ENCODE measurements at regions not wholly inside any gene's neighbourhood (a gene's known extent, or its start where the extent isn't known, plus 50 kb on each side); places are given as distances from the start of the nearest gene placed in this dataset.
"Not testable (repeated sequence)": the region's sequence is repeated elsewhere in the genome, so short reads cannot be mapped to it uniquely, and the experiment has no call there.

- Mint-ChIP-seq H3K27ac (no peak overlapping the region), H3K27me3 (peaks cover 9% of the 10 kb centered on the region), H3K4me1 (no peaks in the 10 kb centered on the region), H3K36me3 (ENCODE audit: low read depth) (no peaks in the 10 kb centered on the region), H3K9me3 (no peaks in the 10 kb centered on the region), H3K4me3 (no peak overlapping the region)
- ChIA-PET CTCF (no interaction called here), POLR2A (no interaction called here)
- DNase-seq (no peak), ATAC-seq (ENCODE audit: low read depth) (no peak)
- intact Hi-C loops (cut with micrococcal nuclease) = no loop called here
- TF ChIP-seq, protein P1, sequence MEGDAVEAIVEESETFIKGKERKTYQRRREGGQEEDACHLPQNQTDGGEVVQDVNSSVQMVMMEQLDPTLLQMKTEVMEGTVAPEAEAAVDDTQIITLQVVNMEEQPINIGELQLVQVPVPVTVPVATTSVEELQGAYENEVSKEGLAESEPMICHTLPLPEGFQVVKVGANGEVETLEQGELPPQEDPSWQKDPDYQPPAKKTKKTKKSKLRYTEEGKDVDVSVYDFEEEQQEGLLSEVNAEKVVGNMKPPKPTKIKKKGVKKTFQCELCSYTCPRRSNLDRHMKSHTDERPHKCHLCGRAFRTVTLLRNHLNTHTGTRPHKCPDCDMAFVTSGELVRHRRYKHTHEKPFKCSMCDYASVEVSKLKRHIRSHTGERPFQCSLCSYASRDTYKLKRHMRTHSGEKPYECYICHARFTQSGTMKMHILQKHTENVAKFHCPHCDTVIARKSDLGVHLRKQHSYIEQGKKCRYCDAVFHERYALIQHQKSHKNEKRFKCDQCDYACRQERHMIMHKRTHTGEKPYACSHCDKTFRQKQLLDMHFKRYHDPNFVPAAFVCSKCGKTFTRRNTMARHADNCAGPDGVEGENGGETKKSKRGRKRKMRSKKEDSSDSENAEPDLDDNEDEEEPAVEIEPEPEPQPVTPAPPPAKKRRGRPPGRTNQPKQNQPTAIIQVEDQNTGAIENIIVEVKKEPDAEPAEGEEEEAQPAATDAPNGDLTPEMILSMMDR (IDR thresholded peaks at IDR 0.05) = no peak
Observed at GRCh38 chr7:155236386-155236785, 61.3 kb upstream of the INSIG1 start.

DNA sequence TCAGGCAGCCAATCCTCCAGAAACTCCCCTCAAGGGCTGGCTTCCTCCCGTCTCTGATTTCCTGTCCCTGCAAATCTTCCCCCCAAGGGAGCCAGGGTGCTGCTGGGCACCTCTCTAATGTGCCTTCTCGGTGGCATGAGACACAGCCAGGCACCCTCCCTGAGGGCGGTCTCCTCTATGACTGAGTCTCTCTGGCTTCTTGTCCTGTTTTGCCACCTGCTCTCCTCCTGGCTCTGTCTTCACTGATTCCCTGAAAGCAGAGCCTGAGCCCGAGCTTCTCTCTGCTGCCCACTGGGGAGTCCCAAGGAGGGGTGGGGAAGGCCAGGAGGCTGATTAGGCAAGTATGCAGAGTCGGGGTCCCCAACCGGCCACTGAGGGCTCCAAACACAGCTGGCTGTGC, 60.4 kb upstream of the INSIG1 start:
- no peak overlapping the region for H3K27ac Mint-ChIP-seq
- ChIA-PET CTCF (no interaction called here), POLR2A (no interaction called here)

DNA sequence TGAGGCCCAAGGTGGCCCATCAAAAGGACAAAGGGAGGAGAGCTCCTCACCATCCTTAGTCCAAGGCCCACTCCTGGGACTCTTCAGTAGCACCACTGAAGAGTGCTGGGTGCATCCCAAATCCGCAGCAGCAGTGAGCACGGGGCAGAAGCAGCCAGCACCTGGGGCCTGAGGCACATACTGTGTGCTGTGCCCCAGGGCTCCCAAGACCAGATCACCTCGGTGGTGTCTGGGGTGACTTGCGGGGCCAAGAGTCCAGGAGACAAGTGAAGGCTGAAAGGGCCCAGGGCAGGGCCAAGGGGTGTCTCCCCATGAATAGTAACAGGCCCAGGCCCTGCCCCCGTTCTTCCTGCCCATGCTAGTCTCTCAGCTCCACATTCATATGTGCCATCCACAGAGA, 59.9 kb upstream of the INSIG1 start:
- H3K4me1 Mint-ChIP-seq = no peaks in the 10 kb centered on the region
- intact Hi-C loops (cut with micrococcal nuclease) = no loop called here
- no peaks in the 10 kb centered on the region for H3K36me3 Mint-ChIP-seq (ENCODE audit: low read depth)
- TF ChIP-seq, protein P1 (IDR thresholded peaks at IDR 0.05) = no peak
- ATAC-seq (ENCODE audit: low read depth) (no peak), DNase-seq (no peak)
- no peak overlapping the region for H3K4me3 Mint-ChIP-seq
- ChIA-PET CTCF (no interaction called here), POLR2A (no interaction called here)
- peaks cover 16% of the 10 kb centered on the region for H3K27me3 Mint-ChIP-seq
- no peaks in the 10 kb centered on the region for H3K9me3 Mint-ChIP-seq
- no peak overlapping the region for H3K27ac Mint-ChIP-seq

More for the DNA sequence above, 60.4 kb upstream of the INSIG1 start:
- no peak overlapping the region for H3K4me3 Mint-ChIP-seq
- H3K9me3 Mint-ChIP-seq = no peaks in the 10 kb centered on the region
- TF ChIP-seq, protein P1 (IDR thresholded peaks at IDR 0.05) = no peak
- intact Hi-C loops (cut with micrococcal nuclease) = no loop called here
- DNase-seq (no peak), ATAC-seq (ENCODE audit: low read depth) (no peak)
- no peaks in the 10 kb centered on the region for H3K4me1 Mint-ChIP-seq
- H3K27me3 Mint-ChIP-seq = peaks cover 14% of the 10 kb centered on the region
- H3K36me3 Mint-ChIP-seq (ENCODE audit: low read depth) = no peaks in the 10 kb centered on the region

- H3K9me3 Mint-ChIP-seq; H3K27ac Mint-ChIP-seq; POLR2A ChIA-PET; ATAC-seq (ENCODE audit: low read depth); intact Hi-C loops (cut with micrococcal nuclease); DNase-seq; H3K4me3 Mint-ChIP-seq; H3K36me3 Mint-ChIP-seq (ENCODE audit: low read depth); CTCF ChIA-PET; H3K4me1 Mint-ChIP-seq: not testable (repeated sequence)
- H3K27me3 Mint-ChIP-seq = peaks cover 23% of the 10 kb centered on the region
Observed at GRCh38 chr7:155239431-155240087, 58.1 kb upstream of the INSIG1 start.

GRCh38 chr7:155244675-155245074, 53.0 kb upstream of the INSIG1 start:
- no peaks in the 10 kb centered on the region for H3K36me3 Mint-ChIP-seq (ENCODE audit: low read depth)
- DNase-seq = no peak
- ATAC-seq (ENCODE audit: low read depth) = no peak
- ChIA-PET CTCF (no interaction called here), POLR2A (no interaction called here)
- H3K9me3 Mint-ChIP-seq = no peaks in the 10 kb centered on the region
- peaks cover 14% of the 10 kb centered on the region for H3K27me3 Mint-ChIP-seq
- no peaks in the 10 kb centered on the region for H3K4me1 Mint-ChIP-seq
- intact Hi-C loops (cut with micrococcal nuclease) = no loop called here
- H3K4me3 Mint-ChIP-seq = no peak overlapping the region
- no peak overlapping the region for H3K27ac Mint-ChIP-seq
- TF ChIP-seq, protein P1 (IDR thresholded peaks at IDR 0.05) = no peak

Data from activated B cell treated with CpG ODN at 0.5 μM for 24 hours (primary cell).